ENCODE measurements at regions not wholly inside any gene's neighbourhood (a gene's known extent, or its start where the extent isn't known, plus 50 kb on each side); places are given as distances from the start of the nearest gene placed in this dataset.
A peak's percentile ranks its signal among the peaks of the same experiment; 100 is the strongest.

DNA sequence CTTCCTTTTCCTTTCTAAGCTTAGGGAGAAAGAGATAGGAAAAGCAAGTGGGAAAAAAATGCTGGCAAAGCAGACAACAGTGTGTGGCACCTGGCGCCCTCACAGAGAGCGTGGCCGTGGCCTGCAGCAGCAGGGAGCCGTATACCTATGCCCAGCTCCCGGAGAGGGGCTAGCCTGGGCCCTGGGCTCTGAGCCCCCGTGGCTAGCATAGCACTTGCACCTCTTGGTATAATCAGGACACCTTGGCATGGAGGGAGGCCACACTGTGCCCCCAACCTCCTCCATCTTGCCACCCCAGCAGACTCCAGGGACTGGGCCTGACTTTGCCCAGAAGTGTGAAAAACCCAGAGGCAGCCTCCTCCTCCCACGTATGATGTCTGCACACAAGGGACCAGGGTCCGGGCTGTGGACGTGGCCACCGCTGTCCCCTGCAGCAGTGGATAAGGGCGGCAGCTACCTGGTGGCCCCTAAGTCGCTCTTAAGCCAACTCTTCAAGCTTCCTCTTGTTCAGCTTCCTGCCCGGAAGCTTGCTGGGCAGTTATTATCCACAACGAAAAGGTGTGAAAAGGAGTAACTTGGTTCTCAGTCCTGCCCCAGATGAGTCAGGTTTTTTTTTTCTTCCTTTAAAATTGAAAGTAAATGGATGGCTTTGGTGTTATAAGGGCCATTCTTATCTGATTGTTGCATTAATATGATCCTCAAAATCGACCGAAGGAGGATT, 249.1 kb upstream of the PITRM1 start:
- TF ChIP-seq, protein P1, sequence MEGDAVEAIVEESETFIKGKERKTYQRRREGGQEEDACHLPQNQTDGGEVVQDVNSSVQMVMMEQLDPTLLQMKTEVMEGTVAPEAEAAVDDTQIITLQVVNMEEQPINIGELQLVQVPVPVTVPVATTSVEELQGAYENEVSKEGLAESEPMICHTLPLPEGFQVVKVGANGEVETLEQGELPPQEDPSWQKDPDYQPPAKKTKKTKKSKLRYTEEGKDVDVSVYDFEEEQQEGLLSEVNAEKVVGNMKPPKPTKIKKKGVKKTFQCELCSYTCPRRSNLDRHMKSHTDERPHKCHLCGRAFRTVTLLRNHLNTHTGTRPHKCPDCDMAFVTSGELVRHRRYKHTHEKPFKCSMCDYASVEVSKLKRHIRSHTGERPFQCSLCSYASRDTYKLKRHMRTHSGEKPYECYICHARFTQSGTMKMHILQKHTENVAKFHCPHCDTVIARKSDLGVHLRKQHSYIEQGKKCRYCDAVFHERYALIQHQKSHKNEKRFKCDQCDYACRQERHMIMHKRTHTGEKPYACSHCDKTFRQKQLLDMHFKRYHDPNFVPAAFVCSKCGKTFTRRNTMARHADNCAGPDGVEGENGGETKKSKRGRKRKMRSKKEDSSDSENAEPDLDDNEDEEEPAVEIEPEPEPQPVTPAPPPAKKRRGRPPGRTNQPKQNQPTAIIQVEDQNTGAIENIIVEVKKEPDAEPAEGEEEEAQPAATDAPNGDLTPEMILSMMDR (IDR thresholded peaks at IDR 0.05; ENCODE audit: insufficient read depth, low read depth, low read length), result no peak
- no peak for DNase-seq (ENCODE audit: low read depth)
- no peak overlapping the region for H3K4me3 ChIP-seq (ENCODE audit: low read depth, low read length)

DNA sequence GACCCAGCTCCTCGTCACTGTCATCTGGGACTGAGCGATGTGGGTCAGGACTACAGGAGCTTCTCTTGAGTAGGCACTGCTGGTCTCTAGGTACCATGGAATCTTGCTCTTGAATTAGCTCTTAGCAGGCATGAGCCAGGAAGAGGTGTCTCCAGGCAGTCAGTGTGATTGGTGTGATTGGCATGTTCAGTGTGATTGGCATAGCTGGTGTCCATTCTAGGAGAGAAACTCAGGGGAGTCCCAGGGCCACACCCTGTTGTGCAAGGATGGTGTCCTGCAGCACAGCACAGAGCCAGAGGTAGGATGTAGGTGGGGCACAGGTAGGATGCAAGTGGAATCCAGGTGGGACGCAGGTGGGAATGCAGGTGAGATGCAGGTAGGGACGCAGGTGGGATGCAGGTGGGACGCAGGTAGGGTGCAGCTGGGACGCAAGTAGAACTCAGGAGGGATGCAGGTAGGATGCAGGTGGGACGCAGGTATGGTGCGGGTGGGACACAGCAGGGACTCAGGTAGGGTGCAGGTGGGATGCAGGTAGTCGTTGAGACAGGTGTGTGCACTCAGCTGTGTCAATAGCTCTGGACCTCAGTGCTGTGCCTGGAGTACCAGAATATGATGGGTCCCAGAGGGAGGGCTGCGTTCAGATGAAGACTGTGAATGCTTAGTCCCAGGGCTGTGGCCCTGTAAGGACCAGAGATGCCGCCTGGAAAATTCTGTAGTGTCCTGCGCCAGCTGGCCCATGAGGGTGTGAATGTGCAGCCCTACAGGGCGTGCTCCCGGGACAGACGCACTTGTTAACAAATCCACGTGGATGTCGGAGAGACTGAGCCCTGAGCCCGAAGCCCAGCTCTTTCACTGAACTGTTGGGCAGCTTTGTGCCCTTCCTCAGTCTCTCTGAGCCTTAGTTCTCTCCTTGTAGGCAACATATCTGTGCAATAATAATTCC, 248.2 kb upstream of the PITRM1 start:
- TF ChIP-seq, protein P1 (IDR thresholded peaks at IDR 0.05; ENCODE audit: insufficient read depth, low read depth, low read length), result no peak
- DNase-seq (ENCODE audit: low read depth), result no peak
- no peak overlapping the region for H3K4me3 ChIP-seq (ENCODE audit: low read depth, low read length)

DNA sequence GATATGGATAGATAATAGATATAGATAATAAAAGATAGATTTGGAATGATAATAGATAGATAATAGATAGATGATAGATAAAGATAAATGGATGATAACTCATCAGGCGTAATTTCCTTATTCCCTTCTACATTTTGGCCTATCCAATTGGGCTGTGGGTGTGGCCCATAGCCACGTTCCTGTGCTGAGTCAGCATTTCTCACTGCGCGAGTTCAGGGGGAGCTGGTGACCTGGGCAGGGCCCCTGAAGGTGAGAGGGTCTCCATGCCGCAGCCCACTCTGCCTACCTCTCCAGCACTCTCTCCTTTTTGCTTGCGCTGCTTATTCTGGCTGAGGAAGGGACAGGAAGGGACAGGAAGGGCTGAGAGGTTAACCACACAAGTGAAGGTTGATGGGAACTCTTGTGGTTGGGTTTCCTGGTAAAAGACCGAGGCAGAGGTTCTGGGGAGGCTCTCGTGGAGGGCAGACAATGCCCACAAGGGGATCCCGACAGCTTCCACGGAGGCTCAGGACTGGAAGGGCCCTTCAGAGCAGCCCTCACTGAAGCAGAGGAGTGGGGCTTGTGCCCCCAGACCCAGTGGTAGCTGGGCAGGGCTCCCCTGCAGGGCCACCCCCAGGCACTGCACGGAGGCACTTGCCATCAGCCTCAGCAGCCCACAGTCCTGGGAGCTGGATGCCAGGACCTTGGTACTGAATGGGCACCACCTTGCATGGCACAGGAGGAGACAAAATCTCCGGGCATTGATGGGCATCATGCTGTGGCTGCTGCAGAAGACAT, 247.3 kb upstream of the PITRM1 start:
- DNase-seq (ENCODE audit: low read depth), result no peak
- H3K4me3 ChIP-seq (ENCODE audit: low read depth, low read length), result no peak overlapping the region
- TF ChIP-seq, protein P1 (IDR thresholded peaks at IDR 0.05; ENCODE audit: insufficient read depth, low read depth, low read length), result no peak

DNA sequence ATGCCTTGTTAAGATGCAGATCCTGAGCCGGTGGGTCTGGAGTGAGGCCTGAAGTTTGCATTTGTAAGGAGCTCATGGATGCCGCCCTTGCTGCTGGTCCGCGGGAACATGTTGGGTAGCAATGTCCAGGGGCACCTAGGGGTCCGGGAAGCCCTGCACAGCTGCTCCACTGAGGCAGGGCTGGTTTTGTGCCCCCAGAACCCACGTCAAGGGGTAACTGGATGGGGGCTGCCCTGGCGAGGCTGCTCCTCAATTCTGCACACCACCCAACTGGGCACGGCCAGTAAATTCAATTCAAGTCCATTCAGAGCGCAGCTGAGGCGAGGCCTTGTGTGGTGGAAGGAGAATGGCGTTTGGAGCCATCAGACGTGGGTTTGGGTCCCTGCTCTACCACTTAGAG, 246.3 kb upstream of the PITRM1 start:
- DNase-seq (ENCODE audit: low read depth), result no peak
- TF ChIP-seq, protein P1 (IDR thresholded peaks at IDR 0.05; ENCODE audit: insufficient read depth, low read depth, low read length), result no peak
- no peak overlapping the region for H3K4me3 ChIP-seq (ENCODE audit: low read depth, low read length)

DNA sequence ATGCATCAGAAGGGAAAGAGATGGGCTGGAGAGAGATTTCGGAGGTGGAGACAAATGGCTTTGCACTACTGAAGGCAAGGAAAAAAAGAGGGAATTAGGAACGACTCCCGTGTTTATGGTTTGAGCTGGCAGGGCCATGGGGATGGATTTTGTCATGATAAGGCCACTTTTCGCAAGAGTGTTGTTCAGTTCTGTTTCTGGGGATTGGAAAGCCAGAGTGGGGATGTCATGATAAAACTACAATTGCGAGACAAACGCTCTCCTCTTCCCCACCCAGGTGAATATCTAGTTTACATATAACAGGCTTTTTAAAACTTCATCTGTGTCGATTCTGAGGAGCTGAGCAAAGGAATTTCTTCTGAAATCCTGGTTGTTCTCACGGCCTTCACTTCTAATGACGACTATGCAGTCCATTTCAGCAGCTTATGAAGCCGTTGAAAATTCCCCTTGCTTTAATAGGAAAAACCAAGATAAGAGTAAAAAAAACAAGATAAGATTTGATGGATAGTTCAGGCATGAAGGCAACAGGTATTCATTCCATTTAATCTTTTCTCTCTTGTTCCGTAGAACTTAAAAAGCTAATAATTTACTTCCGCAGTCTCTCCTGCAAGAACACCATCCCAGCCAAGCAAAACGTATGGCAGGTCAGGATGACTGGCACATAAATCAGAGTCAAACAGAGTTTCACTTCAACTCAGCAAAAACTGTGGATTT, 245.6 kb upstream of the PITRM1 start:
- no peak overlapping the region for H3K4me3 ChIP-seq (ENCODE audit: low read depth, low read length)
- TF ChIP-seq, protein P1 (IDR thresholded peaks at IDR 0.05; ENCODE audit: insufficient read depth, low read depth, low read length), result no peak
- DNase-seq (ENCODE audit: low read depth), result peak; percentile 72

DNA sequence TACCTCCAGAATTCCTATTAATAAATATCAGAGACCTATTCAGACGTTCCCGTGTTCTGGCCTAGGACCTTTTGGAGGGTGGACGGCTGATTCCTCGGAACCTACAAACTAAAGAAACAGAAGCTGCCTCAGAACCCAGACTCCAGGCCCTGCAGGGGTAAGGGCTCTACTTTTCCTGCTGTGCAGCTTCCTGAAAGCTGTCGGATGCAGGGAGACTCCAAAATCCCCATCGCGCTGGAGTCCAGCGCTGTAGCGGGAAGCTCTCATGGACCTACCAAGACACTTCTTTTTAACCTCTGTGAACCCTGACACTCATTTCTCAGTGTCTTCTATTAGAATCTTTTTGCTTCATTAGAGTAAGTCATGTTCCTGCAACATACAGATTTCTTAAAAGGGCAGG, 244.5 kb upstream of the PITRM1 start:
- DNase-seq (ENCODE audit: low read depth), result no peak
- no peak overlapping the region for H3K4me3 ChIP-seq (ENCODE audit: low read depth, low read length)
- TF ChIP-seq, protein P1 (IDR thresholded peaks at IDR 0.05; ENCODE audit: insufficient read depth, low read depth, low read length), result no peak

All from fibroblast of villous mesenchyme (primary cell).